HepG2 (cell line): ENCODE measurements at regions not wholly inside any gene's neighbourhood (a gene's known extent, or its start where the extent isn't known, plus 50 kb on each side); places are given as distances from the start of the nearest gene placed in this dataset.
"Not testable (repeated sequence)": the region's sequence is repeated elsewhere in the genome, so short reads cannot be mapped to it uniquely, and the experiment has no call there.

Experiments
- ATAC-seq: fragments of 200-7000 bp; cut with Tn5 transposase; 3 replicates; pipeline ENCODE4 v1.9.1; 2020; ENCODE audit warnings: mild to moderate bottlenecking, moderate library complexity
- BruUV-seq: library from RNA; stranded (reverse); fragments of 400-500 nt; replicated peaks from 2 replicates; lab custom pipeline; 2021; lab: Mats Ljungman, UMichigan
- CTCF ChIA-PET: fragments of 300-600 bp; formaldehyde crosslinking; extraction: SDS; loops from one replicate; lab custom pipeline; 2021; ENCODE audit warnings: low total read pairs, inconsistent platforms, low intra/inter-chr PET ratio; lab: Yijun Ruan, JAX
- POLR2A ChIA-PET: fragments of 350-600 bp; sonication (Branson Sonifier 250); formaldehyde crosslinking; loops from one replicate; lab custom pipeline; 2020; ENCODE audit warnings: antibody characterized with exemption, inconsistent platforms; lab: Yijun Ruan, JAX
- DNase-seq: peaks from one replicate; pipeline ENCODE4 v3.0.0-alpha.2; 2015; ENCODE audit warnings: low spot score
- FAIRE-seq: peaks from 3 replicates; lab custom pipeline; 2011; peaks lifted over from hg19 to GRCh38; lab: Jason Lieb, UNC
- H2AFZ ChIP-seq: one replicate; pipeline ENCODE4 v1.6.1; 2011; ENCODE audit warnings: low read length, inconsistent platforms
- H3K27ac ChIP-seq: fragments of 300-600 bp; 3 replicates; pipeline ENCODE4 v1.8.0; 2011; ENCODE audit warnings: mixed run types, mild to moderate bottlenecking, mixed read lengths, low read length, inconsistent platforms; ENCODE audit not compliant: insufficient read depth; ENCODE audit errors: extremely low read length
- H3K27me3 ChIP-seq, 2 experiments: fragments of 200-600 bp in 1 of 2; 2 replicates in 1 of 2; 3 replicates in 1 of 2; pipeline versions ENCODE4 v1.6.0 to v1.8.0; 2011; ENCODE audit warnings: low read length in 2 of 2, mild to moderate bottlenecking in 2 of 2, moderate library complexity in 2 of 2, inconsistent platforms in 1 of 2; ENCODE audit not compliant: insufficient read depth in 2 of 2, control insufficient read depth in 1 of 2
- H3K36me3 ChIP-seq, 2 experiments: fragments of 200-600 bp in 1 of 2; replicated peaks in 1 of 2; 2 replicates in 1 of 2; 3 replicates in 1 of 2; pipeline versions ENCODE4 v1.5.1 to v1.8.0; 2011; ENCODE audit warnings: low read length in 2 of 2, inconsistent platforms in 1 of 2; ENCODE audit not compliant: insufficient read depth in 2 of 2, control insufficient read depth in 1 of 2
- H3K4me1 ChIP-seq: 2 replicates; pipeline ENCODE4 v1.5.1; 2012; ENCODE audit warnings: low read length, inconsistent platforms; ENCODE audit not compliant: insufficient read depth
- H3K4me2 ChIP-seq: 2 replicates; pipeline ENCODE4 v1.6.0; 2011; ENCODE audit warnings: low read depth, low read length, inconsistent platforms
- H3K4me3 ChIP-seq, 3 experiments: fragments of 200-600 bp in 1 of 3; sonication (generic), shearing (Covaris generic) in 1 of 3; replicated peaks in 1 of 3; 2 replicates each; pipeline ENCODE4 v1.5.1; 2011 to 2016; ENCODE audit warnings: low read length in 3 of 3, inconsistent platforms in 2 of 3, low read depth in 2 of 3, mild to moderate bottlenecking in 2 of 3, control low read depth in 1 of 3, mixed read lengths in 1 of 3; ENCODE audit not compliant: insufficient read depth in 1 of 3
- H3K79me2 ChIP-seq: one replicate; pipeline ENCODE4 v1.6.1; 2011; ENCODE audit warnings: low read length, inconsistent platforms; ENCODE audit not compliant: insufficient read depth
- H3K9ac ChIP-seq: 2 replicates; pipeline ENCODE4 v1.6.0; 2011; ENCODE audit warnings: mild to moderate bottlenecking, low read depth, low read length, inconsistent platforms; ENCODE audit not compliant: insufficient read depth
- H3K9me3 ChIP-seq: 2 replicates; pipeline ENCODE4 v1.5.1; 2012; ENCODE audit warnings: mild to moderate bottlenecking, low read length
- H4K20me1 ChIP-seq: 2 replicates; pipeline ENCODE4 v1.6.0; 2011; ENCODE audit warnings: inconsistent platforms, mild to moderate bottlenecking, low read length, moderate library complexity; ENCODE audit not compliant: insufficient read depth
- GABPB1 ChIP-seq: IDR thresholded peaks from 2 replicates; pipeline ENCODE4 v1.6.1; 2016; ENCODE audit warnings: mild to moderate bottlenecking, missing genetic modification reagents, moderate library complexity, missing compliant biosample characterization
- NFATC3 ChIP-seq: sonication (generic); formaldehyde crosslinking; IDR thresholded peaks from 2 replicates; pipeline ENCODE4 v1.5.1; 2020; ENCODE audit warnings: mild to moderate bottlenecking, missing genetic modification reagents
- NR2C2 ChIP-seq: sonication (generic); formaldehyde crosslinking; IDR thresholded peaks from 2 replicates; pipeline ENCODE4 v1.4.0; 2020; ENCODE audit warnings: missing genetic modification reagents, mild to moderate bottlenecking, moderate library complexity, borderline replicate concordance
- PHF21A ChIP-seq: sonication (generic); formaldehyde crosslinking; IDR thresholded peaks from 2 replicates; pipeline ENCODE4 v1.5.0; 2020; ENCODE audit warnings: mild to moderate bottlenecking, missing genetic modification reagents
- PPARG ChIP-seq: conservative IDR thresholded peaks from 2 replicates; pipeline ENCODE4 v1.6.1; 2016; ENCODE audit warnings: missing biosample characterization, missing genetic modification reagents
- SP140L ChIP-seq: sonication (generic); formaldehyde crosslinking; IDR thresholded peaks from 2 replicates; pipeline ENCODE4 v1.4.0; 2020; ENCODE audit warnings: missing genetic modification reagents, borderline replicate concordance
- ZNF776 ChIP-seq: sonication (generic); formaldehyde crosslinking; IDR thresholded peaks from 2 replicates; pipeline ENCODE4 v1.4.0; 2020; ENCODE audit warnings: mild to moderate bottlenecking, missing genetic modification reagents
- ZNF781 ChIP-seq: sonication (generic); formaldehyde crosslinking; IDR thresholded peaks from 2 replicates; pipeline ENCODE4 v1.5.1; 2020; ENCODE audit warnings: borderline replicate concordance, mild to moderate bottlenecking, missing genetic modification reagents; ENCODE audit errors: not compliant biosample characterization
- WGBS: methylation state at CpG from one replicate; pipeline ENCODE4 v1.1.6; 2017; ENCODE audit warnings: low lambda C conversion rate; 5-methylcytosine and 5-hydroxymethylcytosine counted together
- in situ Hi-C: cut with HindIII; loops from 2 replicates; pipeline ENCODE4 v1.10.0; 2017; ENCODE audit warnings: low pct_unique_long_range_greater_than_20kb; ENCODE audit not compliant: extremely low pct_ligation_motif_present
- intact Hi-C: fragments of 100-400 bp; cut with micrococcal nuclease; formaldehyde crosslinking; loops from one replicate; pipeline ENCODE4 v1.10.0; 2022; ENCODE audit not compliant: unreplicated experiment
- TF ChIP-seq, protein P1 (sequence below), 2 experiments: IDR thresholded peaks; 2 replicates each; pipeline ENCODE4 v1.6.1; 2011 to 2012; ENCODE audit warnings: low read length in 2 of 2, borderline replicate concordance in 1 of 2, low read depth in 1 of 2, mild to moderate bottlenecking in 1 of 2, moderate library complexity in 1 of 2

DNA sequence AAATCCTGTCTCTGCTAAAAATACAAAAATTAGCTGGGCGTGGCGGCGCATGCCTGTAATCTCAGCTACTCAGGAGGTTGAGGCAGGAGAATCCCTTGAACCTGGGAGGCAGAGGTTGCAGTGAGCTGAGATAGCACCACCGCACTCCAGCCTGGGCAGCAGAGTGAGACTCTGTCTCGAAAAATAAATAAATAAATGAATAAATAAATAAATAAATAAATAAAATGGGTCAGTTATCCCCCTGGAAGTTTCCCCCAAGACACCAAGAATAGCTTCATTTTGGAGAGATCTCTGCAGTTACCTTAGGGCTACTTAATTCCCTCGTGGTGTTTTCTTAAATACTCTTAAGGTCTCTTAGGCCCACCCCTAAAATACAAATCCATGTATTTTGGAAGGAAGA, 53.9 kb upstream of the ERO1B start:
- H3K36me3 ChIP-seq, H3K4me3 ChIP-seq, intact Hi-C loops, H3K9me3 ChIP-seq, H3K4me2 ChIP-seq, H4K20me1 ChIP-seq, FAIRE-seq, ATAC-seq, BruUV-seq, DNase-seq, in situ Hi-C loops, H2AFZ ChIP-seq, H3K27ac ChIP-seq, CTCF ChIA-PET, H3K79me2 ChIP-seq, POLR2A ChIA-PET, H3K9ac ChIP-seq: not testable (repeated sequence)
- 74% methylated on average over 6 of the region's 6 CpGs for WGBS
- Histone ChIP-seq H3K4me1 (peaks cover 22% of the 10 kb centered on the region), H3K27me3 (peaks cover 0 to 13% of the 10 kb centered on the region in 2 experiments; a peak in 2 of 5 replicates)

DNA sequence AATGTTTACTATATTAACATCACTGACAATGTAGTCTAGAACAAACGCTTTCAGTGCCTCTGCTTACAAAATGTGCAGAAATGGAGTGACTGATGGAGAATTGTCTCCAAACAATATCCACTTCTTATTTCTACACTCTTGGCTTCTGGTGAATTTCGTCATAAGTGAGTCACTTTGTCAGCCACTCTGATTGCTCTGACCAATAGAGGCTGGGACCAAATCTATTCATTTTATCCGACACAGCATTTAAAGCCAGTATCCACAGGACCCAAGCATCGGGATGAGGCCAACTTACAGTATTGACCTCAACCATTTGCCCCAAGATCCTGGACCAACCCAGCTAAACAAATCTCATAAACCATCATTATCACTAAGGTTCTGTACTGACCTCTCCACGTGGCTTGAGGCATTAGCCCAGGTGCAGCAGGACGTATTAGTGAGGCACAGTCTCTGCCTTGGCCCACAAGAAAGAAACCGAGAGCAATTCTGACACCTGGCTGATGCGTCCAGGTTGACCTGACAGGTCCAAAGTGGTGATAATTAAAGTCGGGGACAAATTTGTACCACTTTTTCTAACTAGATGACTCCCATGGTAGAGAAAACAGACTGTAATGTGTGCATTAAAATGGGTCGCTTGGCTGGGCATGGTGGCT, 53.3 kb upstream of the ERO1B start:
- FAIRE-seq (no peak), DNase-seq (no peak), ATAC-seq (no peak)
- no peak overlapping the region for H3K4me2 ChIP-seq
- H4K20me1 ChIP-seq = no peaks in the 10 kb centered on the region
- BruUV-seq = no TSS peak
- H3K36me3 ChIP-seq = no peaks in the 10 kb centered on the region
- intact Hi-C loops = no loop called here
- no peak overlapping the region for H3K27ac ChIP-seq
- H3K9me3 ChIP-seq = no peaks in the 10 kb centered on the region
- TF ChIP-seq SP140L (CRISPR knock-in tag) (no peak), PPARG (CRISPR knock-in tag) (no peak), ZNF781 (CRISPR knock-in tag) (no peak), NFATC3 (CRISPR knock-in tag) (no peak), PHF21A (no peak), NR2C2 (CRISPR knock-in tag) (no peak), GABPB1 (CRISPR knock-in tag) (no peak), ZNF776 (no peak)
- TF ChIP-seq, protein P1, sequence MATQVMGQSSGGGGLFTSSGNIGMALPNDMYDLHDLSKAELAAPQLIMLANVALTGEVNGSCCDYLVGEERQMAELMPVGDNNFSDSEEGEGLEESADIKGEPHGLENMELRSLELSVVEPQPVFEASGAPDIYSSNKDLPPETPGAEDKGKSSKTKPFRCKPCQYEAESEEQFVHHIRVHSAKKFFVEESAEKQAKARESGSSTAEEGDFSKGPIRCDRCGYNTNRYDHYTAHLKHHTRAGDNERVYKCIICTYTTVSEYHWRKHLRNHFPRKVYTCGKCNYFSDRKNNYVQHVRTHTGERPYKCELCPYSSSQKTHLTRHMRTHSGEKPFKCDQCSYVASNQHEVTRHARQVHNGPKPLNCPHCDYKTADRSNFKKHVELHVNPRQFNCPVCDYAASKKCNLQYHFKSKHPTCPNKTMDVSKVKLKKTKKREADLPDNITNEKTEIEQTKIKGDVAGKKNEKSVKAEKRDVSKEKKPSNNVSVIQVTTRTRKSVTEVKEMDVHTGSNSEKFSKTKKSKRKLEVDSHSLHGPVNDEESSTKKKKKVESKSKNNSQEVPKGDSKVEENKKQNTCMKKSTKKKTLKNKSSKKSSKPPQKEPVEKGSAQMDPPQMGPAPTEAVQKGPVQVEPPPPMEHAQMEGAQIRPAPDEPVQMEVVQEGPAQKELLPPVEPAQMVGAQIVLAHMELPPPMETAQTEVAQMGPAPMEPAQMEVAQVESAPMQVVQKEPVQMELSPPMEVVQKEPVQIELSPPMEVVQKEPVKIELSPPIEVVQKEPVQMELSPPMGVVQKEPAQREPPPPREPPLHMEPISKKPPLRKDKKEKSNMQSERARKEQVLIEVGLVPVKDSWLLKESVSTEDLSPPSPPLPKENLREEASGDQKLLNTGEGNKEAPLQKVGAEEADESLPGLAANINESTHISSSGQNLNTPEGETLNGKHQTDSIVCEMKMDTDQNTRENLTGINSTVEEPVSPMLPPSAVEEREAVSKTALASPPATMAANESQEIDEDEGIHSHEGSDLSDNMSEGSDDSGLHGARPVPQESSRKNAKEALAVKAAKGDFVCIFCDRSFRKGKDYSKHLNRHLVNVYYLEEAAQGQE (IDR thresholded peaks at IDR 0.05; ENCODE audit: borderline replicate concordance in 1 of 2, low read depth in 1 of 2, low read length in 2 of 2) = no peak
- H3K79me2 ChIP-seq = no peaks in the 10 kb centered on the region
- ChIA-PET CTCF (no interaction called here), POLR2A (no interaction called here)
- H3K4me1 ChIP-seq = peaks cover 22% of the 10 kb centered on the region
- H2AFZ ChIP-seq = no peak overlapping the region
- H3K9ac ChIP-seq = no peak overlapping the region
- in situ Hi-C loops = no loop called here
- peaks cover 0 to 13% of the 10 kb centered on the region in 2 experiments; a peak in 2 of 5 replicates for H3K27me3 ChIP-seq
- no peak overlapping the region for H3K4me3 ChIP-seq
- 32% methylated on average over 9 of the region's 10 CpGs for WGBS
